Endothelial cell (in vitro differentiated cells): ENCODE measurements at regions not wholly inside any gene's neighbourhood (a gene's known extent, or its start where the extent isn't known, plus 50 kb on each side); places are given as distances from the start of the nearest gene placed in this dataset.
A peak's percentile ranks its signal among the peaks of the same experiment; 100 is the strongest.

Experiments
- DNase-seq: peaks from one replicate; pipeline ENCODE4 v3.0.0; 2021; ENCODE audit warnings: low spot score
- H3K27ac Mint-ChIP-seq: one replicate; pipeline ENCODE4 v1.8.0; 2021; ENCODE audit warnings: mixed read lengths, inconsistent platforms; ENCODE audit not compliant: unreplicated experiment
- H3K27me3 Mint-ChIP-seq: one replicate; pipeline ENCODE4 v1.8.0; 2021; ENCODE audit warnings: mild to moderate bottlenecking, moderate library complexity, mixed read lengths, inconsistent platforms; ENCODE audit not compliant: unreplicated experiment
- H3K36me3 Mint-ChIP-seq: one replicate; pipeline ENCODE4 v1.8.0; 2021; ENCODE audit warnings: mild to moderate bottlenecking, low read depth, mixed read lengths, inconsistent platforms; ENCODE audit not compliant: unreplicated experiment
- H3K4me1 Mint-ChIP-seq: one replicate; pipeline ENCODE4 v1.8.0; 2021; ENCODE audit warnings: mild to moderate bottlenecking, mixed read lengths, inconsistent platforms; ENCODE audit not compliant: unreplicated experiment
- H3K4me3 Mint-ChIP-seq: one replicate; pipeline ENCODE4 v1.8.0; 2021; ENCODE audit warnings: mild to moderate bottlenecking, mixed read lengths, inconsistent platforms; ENCODE audit not compliant: unreplicated experiment
- H3K9me3 Mint-ChIP-seq: one replicate; pipeline ENCODE4 v1.8.0; 2021; ENCODE audit warnings: mixed read lengths, inconsistent platforms; ENCODE audit not compliant: unreplicated experiment
- TF ChIP-seq, protein P1 (sequence below): fragments of 200-600 bp; sonication (generic); IDR thresholded peaks from one replicate; pipeline ENCODE4 v1.5.0; 2021; ENCODE audit warnings: antibody characterized with exemption; ENCODE audit not compliant: unreplicated experiment

DNA sequence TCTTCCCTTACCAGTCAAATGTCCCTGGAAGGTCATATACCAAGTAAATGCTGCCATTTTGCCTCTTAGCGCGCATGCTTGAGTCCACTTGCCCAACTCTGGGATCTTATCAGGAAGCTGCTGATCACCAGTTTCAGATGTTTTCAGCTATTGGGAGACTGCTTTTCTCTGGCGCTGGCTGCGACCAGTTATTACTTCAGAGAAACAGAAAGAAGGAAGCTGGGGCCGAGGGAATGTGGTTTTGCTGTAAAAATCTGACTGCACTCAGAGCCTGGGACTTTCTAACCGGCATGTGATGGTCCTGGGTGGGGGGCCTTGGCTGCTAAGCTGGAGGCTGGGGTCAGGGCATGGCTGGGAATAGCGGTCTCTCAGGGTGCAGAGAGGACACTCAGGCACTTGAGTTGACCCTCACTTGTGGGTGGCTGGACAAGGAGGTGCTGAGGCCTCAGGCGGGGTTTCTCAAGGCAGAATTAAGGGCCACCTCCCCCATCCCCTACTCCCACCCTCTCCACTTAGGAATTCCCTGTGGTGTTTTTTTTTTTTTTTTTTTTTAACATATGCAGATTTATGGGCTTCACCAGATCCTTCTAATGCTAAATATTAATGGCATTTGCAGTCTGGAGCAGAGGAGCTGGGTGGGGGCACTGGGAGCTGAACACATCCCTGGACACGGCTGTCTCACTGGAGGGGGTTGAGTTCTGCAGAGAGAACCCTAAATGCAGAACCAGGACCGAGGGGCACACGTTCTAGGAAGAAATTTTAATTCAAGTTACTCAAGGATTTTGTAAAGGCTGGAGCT lies 145.8 kb downstream of the CYLD start:
- Mint-ChIP-seq H3K36me3 (no peaks in the 10 kb centered on the region), H3K27ac (no peak overlapping the region), H3K4me1 (no peaks in the 10 kb centered on the region), H3K4me3 (no peak overlapping the region), H3K27me3 (no peaks in the 10 kb centered on the region), H3K9me3 (no peaks in the 10 kb centered on the region)
- no peak for DNase-seq
- TF ChIP-seq, protein P1, sequence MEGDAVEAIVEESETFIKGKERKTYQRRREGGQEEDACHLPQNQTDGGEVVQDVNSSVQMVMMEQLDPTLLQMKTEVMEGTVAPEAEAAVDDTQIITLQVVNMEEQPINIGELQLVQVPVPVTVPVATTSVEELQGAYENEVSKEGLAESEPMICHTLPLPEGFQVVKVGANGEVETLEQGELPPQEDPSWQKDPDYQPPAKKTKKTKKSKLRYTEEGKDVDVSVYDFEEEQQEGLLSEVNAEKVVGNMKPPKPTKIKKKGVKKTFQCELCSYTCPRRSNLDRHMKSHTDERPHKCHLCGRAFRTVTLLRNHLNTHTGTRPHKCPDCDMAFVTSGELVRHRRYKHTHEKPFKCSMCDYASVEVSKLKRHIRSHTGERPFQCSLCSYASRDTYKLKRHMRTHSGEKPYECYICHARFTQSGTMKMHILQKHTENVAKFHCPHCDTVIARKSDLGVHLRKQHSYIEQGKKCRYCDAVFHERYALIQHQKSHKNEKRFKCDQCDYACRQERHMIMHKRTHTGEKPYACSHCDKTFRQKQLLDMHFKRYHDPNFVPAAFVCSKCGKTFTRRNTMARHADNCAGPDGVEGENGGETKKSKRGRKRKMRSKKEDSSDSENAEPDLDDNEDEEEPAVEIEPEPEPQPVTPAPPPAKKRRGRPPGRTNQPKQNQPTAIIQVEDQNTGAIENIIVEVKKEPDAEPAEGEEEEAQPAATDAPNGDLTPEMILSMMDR, result no peak

DNA sequence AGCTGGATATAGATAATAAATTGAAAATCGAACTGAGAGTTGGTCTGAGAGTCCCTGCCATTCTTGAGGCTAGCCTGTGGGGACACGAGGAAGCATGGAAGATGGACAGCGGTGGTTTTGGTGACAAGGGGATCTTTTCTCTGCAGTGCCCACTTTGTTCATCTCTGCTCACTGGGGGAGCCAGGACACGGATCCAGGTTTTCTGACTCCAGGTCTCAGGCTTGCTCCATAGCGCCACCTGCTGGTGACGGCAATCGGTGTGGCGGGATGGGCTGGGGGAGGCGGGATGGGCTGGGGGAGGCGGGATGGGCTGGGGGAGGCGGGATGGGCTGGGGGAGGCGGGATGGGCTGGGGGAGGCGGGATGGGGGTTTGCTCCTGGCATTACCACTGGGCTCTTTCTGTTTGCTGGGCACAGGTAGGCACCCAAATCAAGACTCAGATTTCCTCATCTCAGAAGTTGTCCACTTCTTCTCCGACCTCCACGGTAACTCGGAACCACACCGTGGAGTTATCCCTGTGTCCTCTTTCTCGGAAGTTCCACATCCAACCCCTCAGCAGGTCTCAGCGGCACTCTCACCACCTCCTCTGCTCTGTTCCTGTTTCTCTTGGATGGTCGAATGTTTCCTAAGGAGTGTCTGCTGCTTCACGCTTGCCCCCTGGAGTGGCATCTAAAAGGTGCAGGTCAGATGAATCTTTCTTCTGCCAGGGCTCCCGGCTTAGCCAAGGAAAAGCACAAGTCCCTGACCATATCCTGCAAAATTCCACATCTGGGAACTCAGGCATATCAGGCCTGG lies 142.4 kb downstream of the CYLD start:
- Mint-ChIP-seq H3K27ac (no peak overlapping the region), H3K4me3 (no peak overlapping the region), H3K36me3 (no peaks in the 10 kb centered on the region), H3K4me1 (no peaks in the 10 kb centered on the region), H3K9me3 (no peaks in the 10 kb centered on the region), H3K27me3 (peaks cover 5% of the 10 kb centered on the region)
- TF ChIP-seq, protein P1, result peak; percentile 65
- DNase-seq, result peak; percentile 63

DNA sequence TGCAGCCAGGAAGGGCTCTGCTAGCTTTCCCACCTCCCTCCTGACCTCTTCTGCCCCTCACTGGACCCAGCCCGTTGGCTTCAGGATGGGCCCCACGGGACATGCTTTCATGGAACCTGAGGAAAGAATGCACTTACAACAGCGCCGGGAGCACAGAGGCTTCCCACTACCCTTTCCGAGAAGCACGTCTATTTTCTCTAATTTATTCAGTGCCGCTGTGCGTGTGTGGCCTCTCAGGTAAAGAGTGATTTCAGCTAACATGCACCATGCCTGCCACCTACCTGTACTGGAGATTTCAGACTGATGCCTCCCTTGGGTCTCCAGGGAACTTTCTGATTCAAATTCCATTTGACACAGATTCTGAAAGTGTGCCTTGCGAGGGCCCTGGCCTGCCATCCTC lies 140.1 kb downstream of the CYLD start:
- no peaks in the 10 kb centered on the region for H3K9me3 Mint-ChIP-seq
- TF ChIP-seq, protein P1, result no peak
- peaks cover 5% of the 10 kb centered on the region for H3K27me3 Mint-ChIP-seq
- no peak for DNase-seq
- H3K4me3 Mint-ChIP-seq, result no peak overlapping the region
- no peaks in the 10 kb centered on the region for H3K4me1 Mint-ChIP-seq
- no peak overlapping the region for H3K27ac Mint-ChIP-seq
- no peaks in the 10 kb centered on the region for H3K36me3 Mint-ChIP-seq

- TF ChIP-seq, protein P1, result no peak
- no peak for DNase-seq
- H3K4me3 Mint-ChIP-seq, result no peak overlapping the region
- no peaks in the 10 kb centered on the region for H3K9me3 Mint-ChIP-seq
- no peak overlapping the region for H3K27ac Mint-ChIP-seq
- no peaks in the 10 kb centered on the region for H3K4me1 Mint-ChIP-seq
- no peaks in the 10 kb centered on the region for H3K36me3 Mint-ChIP-seq
- H3K27me3 Mint-ChIP-seq, result peaks cover 5% of the 10 kb centered on the region
Observed at GRCh38 chr16:50881331-50881830, 139.5 kb downstream of the CYLD start.
